ENCODE measurements at regions not wholly inside any gene's neighbourhood (a gene's known extent, or its start where the extent isn't known, plus 50 kb on each side); places are given as distances from the start of the nearest gene placed in this dataset.

- H3K27ac ChIP-seq (ENCODE audit: low read depth, low read length): no peak overlapping the region
- no peak overlapping the region for H3K4me3 ChIP-seq (ENCODE audit: low read depth in 1 of 2, low read length in 2 of 2)
- H3K4me1 ChIP-seq (ENCODE audit: control insufficient read depth in 1 of 2, insufficient read depth in 2 of 2, low read length in 2 of 2): no peaks in the 10 kb centered on the region
- no peaks in the 10 kb centered on the region for H3K36me3 ChIP-seq (ENCODE audit: control insufficient read depth in 1 of 2, insufficient read depth in 2 of 2, low read length in 2 of 2)
- H3K27me3 ChIP-seq (ENCODE audit: control insufficient read depth in 1 of 2, insufficient read depth in 2 of 2, low read length in 2 of 2): no peaks in the 10 kb centered on the region
- peaks cover 0 to 3% of the 10 kb centered on the region in 2 donors for H3K9me3 ChIP-seq (ENCODE audit: control insufficient read depth in 1 of 2, low read length in 2 of 2)
- H3K9ac ChIP-seq (ENCODE audit: low read depth in 1 of 2, low read length in 2 of 2): no peak overlapping the region
These were observed 90.0 kb upstream of the RPS6KA2 start for GRCh38 chr6:166716910-166717617.

GRCh38 chr6:166715992-166716391 is 88.9 kb upstream of the RPS6KA2 start:
- Histone ChIP-seq H3K9ac (ENCODE audit: low read depth in 1 of 2, low read length in 2 of 2) (no peak overlapping the region), H3K4me1 (ENCODE audit: control insufficient read depth in 1 of 2, insufficient read depth in 2 of 2, low read length in 2 of 2) (no peaks in the 10 kb centered on the region), H3K9me3 (ENCODE audit: control insufficient read depth in 1 of 2, low read length in 2 of 2) (peaks cover 0 to 3% of the 10 kb centered on the region in 2 donors), H3K36me3 (ENCODE audit: control insufficient read depth in 1 of 2, insufficient read depth in 2 of 2, low read length in 2 of 2) (no peaks in the 10 kb centered on the region), H3K27ac (ENCODE audit: low read depth, low read length) (no peak overlapping the region), H3K27me3 (ENCODE audit: control insufficient read depth in 1 of 2, insufficient read depth in 2 of 2, low read length in 2 of 2) (no peaks in the 10 kb centered on the region), H3K4me3 (ENCODE audit: low read depth in 1 of 2, low read length in 2 of 2) (no peak overlapping the region)

GRCh38 chr6:166715065-166715464 is 88.0 kb upstream of the RPS6KA2 start:
- Histone ChIP-seq H3K9ac (ENCODE audit: low read depth in 1 of 2, low read length in 2 of 2) (no peak overlapping the region), H3K36me3 (ENCODE audit: control insufficient read depth in 1 of 2, insufficient read depth in 2 of 2, low read length in 2 of 2) (no peaks in the 10 kb centered on the region), H3K27ac (ENCODE audit: low read depth, low read length) (no peak overlapping the region)

GRCh38 chr6:166714581-166714980 is 87.5 kb upstream of the RPS6KA2 start:
- Histone ChIP-seq H3K4me3 (ENCODE audit: low read depth in 1 of 2, low read length in 2 of 2) (no peak overlapping the region), H3K4me1 (ENCODE audit: control insufficient read depth in 1 of 2, insufficient read depth in 2 of 2, low read length in 2 of 2) (no peaks in the 10 kb centered on the region), H3K36me3 (ENCODE audit: control insufficient read depth in 1 of 2, insufficient read depth in 2 of 2, low read length in 2 of 2) (no peaks in the 10 kb centered on the region), H3K9ac (ENCODE audit: low read depth in 1 of 2, low read length in 2 of 2) (no peak overlapping the region), H3K27me3 (ENCODE audit: control insufficient read depth in 1 of 2, insufficient read depth in 2 of 2, low read length in 2 of 2) (no peaks in the 10 kb centered on the region), H3K9me3 (ENCODE audit: control insufficient read depth in 1 of 2, low read length in 2 of 2) (peaks cover 0 to 3% of the 10 kb centered on the region in 2 donors), H3K27ac (ENCODE audit: low read depth, low read length) (no peak overlapping the region)

More at GRCh38 chr6:166715065-166715464, 88.0 kb upstream of the RPS6KA2 start:
- Histone ChIP-seq H3K27me3 (ENCODE audit: control insufficient read depth in 1 of 2, insufficient read depth in 2 of 2, low read length in 2 of 2) (no peaks in the 10 kb centered on the region), H3K4me1 (ENCODE audit: control insufficient read depth in 1 of 2, insufficient read depth in 2 of 2, low read length in 2 of 2) (no peaks in the 10 kb centered on the region), H3K9me3 (ENCODE audit: control insufficient read depth in 1 of 2, low read length in 2 of 2) (peaks cover 0 to 3% of the 10 kb centered on the region in 2 donors), H3K4me3 (ENCODE audit: low read depth in 1 of 2, low read length in 2 of 2) (no peak overlapping the region)

GRCh38 chr6:166714187-166714510 is 87.1 kb upstream of the RPS6KA2 start:
- no peak overlapping the region for H3K9ac ChIP-seq (ENCODE audit: low read depth in 1 of 2, low read length in 2 of 2)
- peaks cover 0 to 3% of the 10 kb centered on the region in 2 donors for H3K9me3 ChIP-seq (ENCODE audit: control insufficient read depth in 1 of 2, low read length in 2 of 2)
- no peaks in the 10 kb centered on the region for H3K4me1 ChIP-seq (ENCODE audit: control insufficient read depth in 1 of 2, insufficient read depth in 2 of 2, low read length in 2 of 2)
- no peak overlapping the region for H3K27ac ChIP-seq (ENCODE audit: low read depth, low read length)
- H3K36me3 ChIP-seq (ENCODE audit: control insufficient read depth in 1 of 2, insufficient read depth in 2 of 2, low read length in 2 of 2): no peaks in the 10 kb centered on the region
- no peak overlapping the region for H3K4me3 ChIP-seq (ENCODE audit: low read depth in 1 of 2, low read length in 2 of 2)
- H3K27me3 ChIP-seq (ENCODE audit: control insufficient read depth in 1 of 2, insufficient read depth in 2 of 2, low read length in 2 of 2): no peaks in the 10 kb centered on the region

GRCh38 chr6:166713434-166714186 is 86.6 kb upstream of the RPS6KA2 start:
- H3K4me1 ChIP-seq (ENCODE audit: control insufficient read depth in 1 of 2, insufficient read depth in 2 of 2, low read length in 2 of 2): no peaks in the 10 kb centered on the region
- H3K27ac ChIP-seq (ENCODE audit: low read depth, low read length): no peak overlapping the region
- peaks cover 0 to 3% of the 10 kb centered on the region in 2 donors for H3K9me3 ChIP-seq (ENCODE audit: control insufficient read depth in 1 of 2, low read length in 2 of 2)
- H3K9ac ChIP-seq (ENCODE audit: low read depth in 1 of 2, low read length in 2 of 2): no peak overlapping the region
- H3K27me3 ChIP-seq (ENCODE audit: control insufficient read depth in 1 of 2, insufficient read depth in 2 of 2, low read length in 2 of 2): no peaks in the 10 kb centered on the region
- H3K4me3 ChIP-seq (ENCODE audit: low read depth in 1 of 2, low read length in 2 of 2): no peak overlapping the region
- H3K36me3 ChIP-seq (ENCODE audit: control insufficient read depth in 1 of 2, insufficient read depth in 2 of 2, low read length in 2 of 2): no peaks in the 10 kb centered on the region

GRCh38 chr6:166712286-166713228 is 85.5 kb upstream of the RPS6KA2 start:
- H3K9me3 ChIP-seq (ENCODE audit: control insufficient read depth in 1 of 2, low read length in 2 of 2): peaks cover 0 to 3% of the 10 kb centered on the region in 2 donors
- H3K27ac ChIP-seq (ENCODE audit: low read depth, low read length): no peak overlapping the region
- no peak overlapping the region for H3K9ac ChIP-seq (ENCODE audit: low read depth in 1 of 2, low read length in 2 of 2)
- H3K4me3 ChIP-seq (ENCODE audit: low read depth in 1 of 2, low read length in 2 of 2): no peak overlapping the region
- H3K27me3 ChIP-seq (ENCODE audit: control insufficient read depth in 1 of 2, insufficient read depth in 2 of 2, low read length in 2 of 2): no peaks in the 10 kb centered on the region
- H3K4me1 ChIP-seq (ENCODE audit: control insufficient read depth in 1 of 2, insufficient read depth in 2 of 2, low read length in 2 of 2): no peaks in the 10 kb centered on the region
- no peaks in the 10 kb centered on the region for H3K36me3 ChIP-seq (ENCODE audit: control insufficient read depth in 1 of 2, insufficient read depth in 2 of 2, low read length in 2 of 2)

GRCh38 chr6:166710084-166710483 is 83.0 kb upstream of the RPS6KA2 start:
- H3K27ac ChIP-seq (ENCODE audit: low read depth, low read length): no peak overlapping the region
- H3K4me3 ChIP-seq (ENCODE audit: low read depth in 1 of 2, low read length in 2 of 2): no peak overlapping the region
- peaks cover 0 to 4% of the 10 kb centered on the region in 2 donors for H3K4me1 ChIP-seq (ENCODE audit: control insufficient read depth in 1 of 2, insufficient read depth in 2 of 2, low read length in 2 of 2)
- no peak overlapping the region for H3K9ac ChIP-seq (ENCODE audit: low read depth in 1 of 2, low read length in 2 of 2)
- peaks cover 0 to 3% of the 10 kb centered on the region in 2 donors for H3K9me3 ChIP-seq (ENCODE audit: control insufficient read depth in 1 of 2, low read length in 2 of 2)
- no peaks in the 10 kb centered on the region for H3K36me3 ChIP-seq (ENCODE audit: control insufficient read depth in 1 of 2, insufficient read depth in 2 of 2, low read length in 2 of 2)
- no peaks in the 10 kb centered on the region for H3K27me3 ChIP-seq (ENCODE audit: control insufficient read depth in 1 of 2, insufficient read depth in 2 of 2, low read length in 2 of 2)

GRCh38 chr6:166708460-166708859 is 81.4 kb upstream of the RPS6KA2 start:
- no peaks in the 10 kb centered on the region for H3K36me3 ChIP-seq (ENCODE audit: control insufficient read depth in 1 of 2, insufficient read depth in 2 of 2, low read length in 2 of 2)
- no peak overlapping the region for H3K27ac ChIP-seq (ENCODE audit: low read depth, low read length)
- peaks cover 0 to 4% of the 10 kb centered on the region in 2 donors for H3K4me1 ChIP-seq (ENCODE audit: control insufficient read depth in 1 of 2, insufficient read depth in 2 of 2, low read length in 2 of 2)
- H3K9me3 ChIP-seq (ENCODE audit: control insufficient read depth in 1 of 2, low read length in 2 of 2): peaks cover 0 to 3% of the 10 kb centered on the region in 2 donors
- H3K9ac ChIP-seq (ENCODE audit: low read depth in 1 of 2, low read length in 2 of 2): no peak overlapping the region
- no peaks in the 10 kb centered on the region for H3K27me3 ChIP-seq (ENCODE audit: control insufficient read depth in 1 of 2, insufficient read depth in 2 of 2, low read length in 2 of 2)
- no peak overlapping the region for H3K4me3 ChIP-seq (ENCODE audit: low read depth in 1 of 2, low read length in 2 of 2)

GRCh38 chr6:166707045-166707444 is 80.0 kb upstream of the RPS6KA2 start:
- no peaks in the 10 kb centered on the region for H3K36me3 ChIP-seq (ENCODE audit: control insufficient read depth in 1 of 2, insufficient read depth in 2 of 2, low read length in 2 of 2)
- no peak overlapping the region for H3K27ac ChIP-seq (ENCODE audit: low read depth, low read length)
- H3K4me1 ChIP-seq (ENCODE audit: control insufficient read depth in 1 of 2, insufficient read depth in 2 of 2, low read length in 2 of 2): peaks cover 0 to 9% of the 10 kb centered on the region in 2 donors
- H3K27me3 ChIP-seq (ENCODE audit: control insufficient read depth in 1 of 2, insufficient read depth in 2 of 2, low read length in 2 of 2): no peaks in the 10 kb centered on the region
- no peaks in the 10 kb centered on the region for H3K9me3 ChIP-seq (ENCODE audit: control insufficient read depth in 1 of 2, low read length in 2 of 2)
- no peak overlapping the region for H3K4me3 ChIP-seq (ENCODE audit: low read depth in 1 of 2, low read length in 2 of 2)
- no peak overlapping the region for H3K9ac ChIP-seq (ENCODE audit: low read depth in 1 of 2, low read length in 2 of 2)
